ENCODE measurements at regions not wholly inside any gene's neighbourhood (a gene's known extent, or its start where the extent isn't known, plus 50 kb on each side); places are given as distances from the start of the nearest gene placed in this dataset.

DNA sequence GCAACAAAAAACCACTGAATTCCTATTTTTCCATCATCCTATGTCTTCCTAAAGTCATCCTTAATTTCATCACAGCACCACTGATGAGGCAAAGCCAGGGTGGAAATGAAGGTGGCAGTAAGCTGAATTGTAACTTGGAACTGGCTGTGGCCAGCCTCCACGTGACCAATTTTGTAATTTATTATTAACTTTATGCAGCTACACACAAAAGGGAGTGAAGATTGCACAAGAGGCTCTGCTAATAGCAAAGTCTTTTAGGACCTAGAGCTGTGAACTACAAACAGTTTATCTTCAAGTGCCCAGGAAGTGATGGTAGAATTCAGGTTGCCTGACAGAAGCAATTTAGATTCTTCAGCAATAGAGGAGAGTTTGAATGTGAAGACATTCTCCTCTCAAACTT lies 176.4 kb downstream of the CCDC71L start:
- Histone ChIP-seq H3K27me3 (ENCODE audit: control insufficient read depth, insufficient read depth, low read length) (peaks cover 5% of the 10 kb centered on the region), H3K36me3 (ENCODE audit: control insufficient read depth, insufficient read depth, low read length) (no peaks in the 10 kb centered on the region), H3K27ac (ENCODE audit: insufficient read depth, low read length, poor library complexity, severe bottlenecking) (no peak overlapping the region), H3K9me3 (ENCODE audit: control insufficient read depth in 2 of 2, low read length in 2 of 2) (no peaks in the 10 kb centered on the region), H3K4me1 (ENCODE audit: control insufficient read depth, insufficient read depth, low read length, poor library complexity, severe bottlenecking) (no peaks in the 10 kb centered on the region), H3K4me3 (ENCODE audit: low read depth, low read length) (no peak overlapping the region)
- DNase-seq (peak in 1 of 3 donors; percentile 31), ATAC-seq (ENCODE audit: low read depth in 2 of 2) (no peak)
- H3K4me1 Mint-ChIP-seq, result no peaks in the 10 kb centered on the region
- no peak overlapping the region for H3K4me3 Mint-ChIP-seq
- peaks cover 6% of the 10 kb centered on the region for H3K27me3 Mint-ChIP-seq
- no peak overlapping the region for H3K27ac Mint-ChIP-seq
- no peaks in the 10 kb centered on the region for H3K36me3 Mint-ChIP-seq
- H3K9me3 Mint-ChIP-seq, result peaks cover 0 to 4% (median 0%) of the 10 kb centered on the region in 7 donors

- ATAC-seq (ENCODE audit: low read depth in 2 of 2) (no peak), DNase-seq (no peak)
- Mint-ChIP-seq H3K9me3 (peaks cover 0 to 4% (median 0%) of the 10 kb centered on the region in 7 donors), H3K4me1 (no peaks in the 10 kb centered on the region), H3K4me3 (no peak overlapping the region), H3K27me3 (peaks cover 22% of the 10 kb centered on the region), H3K36me3 (no peaks in the 10 kb centered on the region), H3K27ac (no peak overlapping the region)
- no peak overlapping the region for H3K27ac ChIP-seq (ENCODE audit: insufficient read depth, low read length, poor library complexity, severe bottlenecking)
- H3K9me3 ChIP-seq (ENCODE audit: control insufficient read depth in 2 of 2, low read length in 2 of 2), result no peaks in the 10 kb centered on the region
- H3K27me3 ChIP-seq (ENCODE audit: control insufficient read depth, insufficient read depth, low read length), result peaks cover 3% of the 10 kb centered on the region
- H3K4me1 ChIP-seq (ENCODE audit: control insufficient read depth, insufficient read depth, low read length, poor library complexity, severe bottlenecking), result no peaks in the 10 kb centered on the region
- H3K36me3 ChIP-seq (ENCODE audit: control insufficient read depth, insufficient read depth, low read length), result no peaks in the 10 kb centered on the region
- no peak overlapping the region for H3K4me3 ChIP-seq (ENCODE audit: low read depth, low read length)
Observed at GRCh38 chr7:106482091-106482490, 178.9 kb downstream of the CCDC71L start.

GRCh38 chr7:106480616-106481031 lies 180.3 kb downstream of the CCDC71L start:
- Histone ChIP-seq H3K27me3 (ENCODE audit: control insufficient read depth, insufficient read depth, low read length) (peaks cover 3% of the 10 kb centered on the region), H3K36me3 (ENCODE audit: control insufficient read depth, insufficient read depth, low read length) (no peaks in the 10 kb centered on the region), H3K4me1 (ENCODE audit: control insufficient read depth, insufficient read depth, low read length, poor library complexity, severe bottlenecking) (no peaks in the 10 kb centered on the region), H3K9me3 (ENCODE audit: control insufficient read depth in 2 of 2, low read length in 2 of 2) (no peaks in the 10 kb centered on the region), H3K4me3 (ENCODE audit: low read depth, low read length) (no peak overlapping the region), H3K27ac (ENCODE audit: insufficient read depth, low read length, poor library complexity, severe bottlenecking) (no peak overlapping the region)
- Mint-ChIP-seq H3K27ac (no peak overlapping the region), H3K27me3 (peaks cover 34% of the 10 kb centered on the region), H3K9me3 (peaks cover 0 to 4% (median 0%) of the 10 kb centered on the region in 7 donors), H3K36me3 (no peaks in the 10 kb centered on the region), H3K4me3 (no peak overlapping the region), H3K4me1 (no peaks in the 10 kb centered on the region)
- no peak for ATAC-seq (ENCODE audit: low read depth in 2 of 2)
- DNase-seq, result no peak

GRCh38 chr7:106480161-106480579 lies 180.8 kb downstream of the CCDC71L start:
- no peak for ATAC-seq (ENCODE audit: low read depth in 2 of 2)
- no peak overlapping the region for H3K4me3 Mint-ChIP-seq
- H3K9me3 ChIP-seq (ENCODE audit: control insufficient read depth in 2 of 2, low read length in 2 of 2), result no peaks in the 10 kb centered on the region

GRCh38 chr7:106476751-106477150 lies 184.2 kb downstream of the CCDC71L start:
- Mint-ChIP-seq H3K36me3 (no peaks in the 10 kb centered on the region), H3K27me3 (peaks cover 40% of the 10 kb centered on the region), H3K4me1 (no peaks in the 10 kb centered on the region), H3K27ac (no peak overlapping the region), H3K9me3 (peaks cover 0 to 1% (median 0%) of the 10 kb centered on the region in 7 donors), H3K4me3 (no peak overlapping the region)
- ATAC-seq (ENCODE audit: low read depth in 2 of 2) (no peak), DNase-seq (no peak)
- Histone ChIP-seq H3K9me3 (ENCODE audit: control insufficient read depth in 2 of 2, low read length in 2 of 2) (no peaks in the 10 kb centered on the region), H3K27ac (ENCODE audit: insufficient read depth, low read length, poor library complexity, severe bottlenecking) (no peak overlapping the region), H3K36me3 (ENCODE audit: control insufficient read depth, insufficient read depth, low read length) (no peaks in the 10 kb centered on the region), H3K27me3 (ENCODE audit: control insufficient read depth, insufficient read depth, low read length) (peaks cover 8% of the 10 kb centered on the region), H3K4me1 (ENCODE audit: control insufficient read depth, insufficient read depth, low read length, poor library complexity, severe bottlenecking) (no peaks in the 10 kb centered on the region), H3K4me3 (ENCODE audit: low read depth, low read length) (no peak overlapping the region)

More at GRCh38 chr7:106480161-106480579, 180.8 kb downstream of the CCDC71L start:
- H3K36me3 ChIP-seq (ENCODE audit: control insufficient read depth, insufficient read depth, low read length), result no peaks in the 10 kb centered on the region
- peaks cover 36% of the 10 kb centered on the region for H3K27me3 Mint-ChIP-seq
- H3K27ac ChIP-seq (ENCODE audit: insufficient read depth, low read length, poor library complexity, severe bottlenecking), result no peak overlapping the region
- H3K9me3 Mint-ChIP-seq, result peaks cover 0 to 1% (median 0%) of the 10 kb centered on the region in 7 donors
- no peaks in the 10 kb centered on the region for H3K4me1 Mint-ChIP-seq
- H3K27ac Mint-ChIP-seq, result no peak overlapping the region
- no peak overlapping the region for H3K4me3 ChIP-seq (ENCODE audit: low read depth, low read length)
- H3K27me3 ChIP-seq (ENCODE audit: control insufficient read depth, insufficient read depth, low read length), result peaks cover 4% of the 10 kb centered on the region
- no peaks in the 10 kb centered on the region for H3K4me1 ChIP-seq (ENCODE audit: control insufficient read depth, insufficient read depth, low read length, poor library complexity, severe bottlenecking)
- DNase-seq, result no peak
- H3K36me3 Mint-ChIP-seq, result no peaks in the 10 kb centered on the region

- no peaks in the 10 kb centered on the region for H3K4me1 ChIP-seq (ENCODE audit: control insufficient read depth, insufficient read depth, low read length, poor library complexity, severe bottlenecking)
- no peaks in the 10 kb centered on the region for H3K4me1 Mint-ChIP-seq
- no peak overlapping the region for H3K27ac ChIP-seq (ENCODE audit: insufficient read depth, low read length, poor library complexity, severe bottlenecking)
- H3K27me3 ChIP-seq (ENCODE audit: control insufficient read depth, insufficient read depth, low read length), result peaks cover 15% of the 10 kb centered on the region
- no peak for ATAC-seq (ENCODE audit: low read depth in 2 of 2)
- H3K27me3 Mint-ChIP-seq, result peaks cover 30% of the 10 kb centered on the region
- DNase-seq, result no peak
- no peak overlapping the region for H3K4me3 Mint-ChIP-seq
- peaks cover 0 to 2% (median 0%) of the 10 kb centered on the region in 7 donors for H3K9me3 Mint-ChIP-seq
- H3K36me3 ChIP-seq (ENCODE audit: control insufficient read depth, insufficient read depth, low read length), result no peaks in the 10 kb centered on the region
- no peak overlapping the region for H3K27ac Mint-ChIP-seq
- H3K36me3 Mint-ChIP-seq, result no peaks in the 10 kb centered on the region
- H3K9me3 ChIP-seq (ENCODE audit: control insufficient read depth in 2 of 2, low read length in 2 of 2), result no peaks in the 10 kb centered on the region
- no peak overlapping the region for H3K4me3 ChIP-seq (ENCODE audit: low read depth, low read length)
Observed at GRCh38 chr7:106472741-106473140, 188.0 kb upstream of the NAMPT start.

GRCh38 chr7:106471686-106472440 lies 187.1 kb upstream of the NAMPT start:
- Mint-ChIP-seq H3K4me1 (no peaks in the 10 kb centered on the region), H3K27me3 (peaks cover 26% of the 10 kb centered on the region), H3K4me3 (no peak overlapping the region), H3K27ac (no peak overlapping the region), H3K36me3 (no peaks in the 10 kb centered on the region), H3K9me3 (peaks cover 0 to 2% (median 0%) of the 10 kb centered on the region in 7 donors)
- Histone ChIP-seq H3K36me3 (ENCODE audit: control insufficient read depth, insufficient read depth, low read length) (no peaks in the 10 kb centered on the region), H3K27me3 (ENCODE audit: control insufficient read depth, insufficient read depth, low read length) (peaks cover 15% of the 10 kb centered on the region), H3K27ac (ENCODE audit: insufficient read depth, low read length, poor library complexity, severe bottlenecking) (no peak overlapping the region), H3K9me3 (ENCODE audit: control insufficient read depth in 2 of 2, low read length in 2 of 2) (no peaks in the 10 kb centered on the region), H3K4me3 (ENCODE audit: low read depth, low read length) (no peak overlapping the region), H3K4me1 (ENCODE audit: control insufficient read depth, insufficient read depth, low read length, poor library complexity, severe bottlenecking) (no peaks in the 10 kb centered on the region)
- no peak for DNase-seq
- no peak for ATAC-seq (ENCODE audit: low read depth in 2 of 2)

DNA sequence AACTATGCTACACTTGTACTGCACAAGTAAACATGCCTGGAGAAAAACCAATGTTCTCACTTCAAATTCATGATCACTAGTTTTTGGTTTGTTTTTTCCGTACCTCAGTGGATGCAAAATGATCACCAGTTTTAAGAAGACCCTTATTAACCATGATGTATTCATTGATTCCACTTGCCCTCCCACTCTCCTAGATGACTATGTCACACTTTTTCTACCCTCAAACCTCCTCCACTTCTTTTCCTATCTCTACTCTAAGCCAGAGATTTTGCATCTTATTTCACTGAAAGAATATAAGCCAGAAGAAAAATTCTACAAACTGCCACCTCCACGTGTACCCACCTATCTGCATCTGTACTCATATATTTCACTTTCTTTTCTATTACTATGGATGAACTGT lies 186.2 kb upstream of the NAMPT start:
- peaks cover 20% of the 10 kb centered on the region for H3K27me3 Mint-ChIP-seq
- no peaks in the 10 kb centered on the region for H3K4me1 ChIP-seq (ENCODE audit: control insufficient read depth, insufficient read depth, low read length, poor library complexity, severe bottlenecking)
- H3K9me3 Mint-ChIP-seq, result peaks cover 0 to 2% (median 0%) of the 10 kb centered on the region in 7 donors
- H3K9me3 ChIP-seq (ENCODE audit: control insufficient read depth in 2 of 2, low read length in 2 of 2), result no peaks in the 10 kb centered on the region
- ATAC-seq (ENCODE audit: low read depth in 2 of 2), result no peak
- DNase-seq, result no peak
- no peaks in the 10 kb centered on the region for H3K36me3 Mint-ChIP-seq
- H3K4me1 Mint-ChIP-seq, result no peaks in the 10 kb centered on the region
- no peak overlapping the region for H3K4me3 Mint-ChIP-seq
- H3K27me3 ChIP-seq (ENCODE audit: control insufficient read depth, insufficient read depth, low read length), result peaks cover 15% of the 10 kb centered on the region
- H3K4me3 ChIP-seq (ENCODE audit: low read depth, low read length), result no peak overlapping the region
- H3K36me3 ChIP-seq (ENCODE audit: control insufficient read depth, insufficient read depth, low read length), result no peaks in the 10 kb centered on the region
- H3K27ac Mint-ChIP-seq, result no peak overlapping the region
- H3K27ac ChIP-seq (ENCODE audit: insufficient read depth, low read length, poor library complexity, severe bottlenecking), result no peak overlapping the region
